Thyroid gland (tissue), 4 donors: ENCODE measurements at regions not wholly inside any gene's neighbourhood (a gene's known extent, or its start where the extent isn't known, plus 50 kb on each side); places are given as distances from the start of the nearest gene placed in this dataset.

Source experiments
- CTCF ChIP-seq, 6 experiments: fragments of 200-600 bp in 3 of 6; fragments of 450-650 bp in 3 of 6; sonication (generic) in 3 of 6; IDR thresholded peaks; one replicate each; pipeline ENCODE4 v1.5.1; 2016 to 2019; ENCODE audit warnings: antibody characterized with exemption in 6 of 6, mild to moderate bottlenecking in 2 of 6, inconsistent platforms in 1 of 6, moderate library complexity in 1 of 6
- POLR2A ChIP-seq, 2 donors: fragments of 450-650 bp; IDR thresholded peaks; one replicate each; pipeline ENCODE4 v1.6.1; 2017; ENCODE audit warnings: antibody characterized with exemption in 2 of 2, mild to moderate bottlenecking in 2 of 2, moderate library complexity in 1 of 2

- TF ChIP-seq POLR2A (IDR thresholded peaks at IDR 0.05): no peak
- TF ChIP-seq CTCF (IDR thresholded peaks at IDR 0.05): no peak
Observed at GRCh38 chr4:132332932-132333723, 816.0 kb upstream of the PCDH10 start.
